ENCODE measurements at regions not wholly inside any gene's neighbourhood (a gene's known extent, or its start where the extent isn't known, plus 50 kb on each side); places are given as distances from the start of the nearest gene placed in this dataset.

GRCh38 chr11:37747121-37747520 lies 1149.1 kb upstream of the RAG2 start:
- Mint-ChIP-seq H3K27ac (ENCODE audit: unreplicated experiment) (no peak overlapping the region), H3K4me3 (ENCODE audit: unreplicated experiment) (no peak overlapping the region), H3K4me1 (ENCODE audit: unreplicated experiment) (no peaks in the 10 kb centered on the region), H3K36me3 (ENCODE audit: low read depth, unreplicated experiment) (no peaks in the 10 kb centered on the region), H3K9me3 (ENCODE audit: unreplicated experiment) (no peaks in the 10 kb centered on the region), H3K27me3 (ENCODE audit: unreplicated experiment) (no peaks in the 10 kb centered on the region)
- TF ChIP-seq, protein P1, sequence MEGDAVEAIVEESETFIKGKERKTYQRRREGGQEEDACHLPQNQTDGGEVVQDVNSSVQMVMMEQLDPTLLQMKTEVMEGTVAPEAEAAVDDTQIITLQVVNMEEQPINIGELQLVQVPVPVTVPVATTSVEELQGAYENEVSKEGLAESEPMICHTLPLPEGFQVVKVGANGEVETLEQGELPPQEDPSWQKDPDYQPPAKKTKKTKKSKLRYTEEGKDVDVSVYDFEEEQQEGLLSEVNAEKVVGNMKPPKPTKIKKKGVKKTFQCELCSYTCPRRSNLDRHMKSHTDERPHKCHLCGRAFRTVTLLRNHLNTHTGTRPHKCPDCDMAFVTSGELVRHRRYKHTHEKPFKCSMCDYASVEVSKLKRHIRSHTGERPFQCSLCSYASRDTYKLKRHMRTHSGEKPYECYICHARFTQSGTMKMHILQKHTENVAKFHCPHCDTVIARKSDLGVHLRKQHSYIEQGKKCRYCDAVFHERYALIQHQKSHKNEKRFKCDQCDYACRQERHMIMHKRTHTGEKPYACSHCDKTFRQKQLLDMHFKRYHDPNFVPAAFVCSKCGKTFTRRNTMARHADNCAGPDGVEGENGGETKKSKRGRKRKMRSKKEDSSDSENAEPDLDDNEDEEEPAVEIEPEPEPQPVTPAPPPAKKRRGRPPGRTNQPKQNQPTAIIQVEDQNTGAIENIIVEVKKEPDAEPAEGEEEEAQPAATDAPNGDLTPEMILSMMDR (IDR thresholded peaks at IDR 0.05; ENCODE audit: unreplicated experiment) = no peak
- no peak for DNase-seq (ENCODE audit: low spot score)

- no peaks in the 10 kb centered on the region for H3K36me3 Mint-ChIP-seq (ENCODE audit: low read depth, unreplicated experiment)
- H3K4me1 Mint-ChIP-seq (ENCODE audit: unreplicated experiment) = no peaks in the 10 kb centered on the region
- no peak for DNase-seq (ENCODE audit: low spot score)
- H3K9me3 Mint-ChIP-seq (ENCODE audit: unreplicated experiment) = peaks cover 5% of the 10 kb centered on the region
- no peak overlapping the region for H3K4me3 Mint-ChIP-seq (ENCODE audit: unreplicated experiment)
- H3K27me3 Mint-ChIP-seq (ENCODE audit: unreplicated experiment) = peaks cover 2% of the 10 kb centered on the region
- no peak overlapping the region for H3K27ac Mint-ChIP-seq (ENCODE audit: unreplicated experiment)
- TF ChIP-seq, protein P1 (IDR thresholded peaks at IDR 0.05; ENCODE audit: unreplicated experiment) = no peak
These were observed 1129.3 kb upstream of the RAG2 start for GRCh38 chr11:37727371-37727770.

DNA sequence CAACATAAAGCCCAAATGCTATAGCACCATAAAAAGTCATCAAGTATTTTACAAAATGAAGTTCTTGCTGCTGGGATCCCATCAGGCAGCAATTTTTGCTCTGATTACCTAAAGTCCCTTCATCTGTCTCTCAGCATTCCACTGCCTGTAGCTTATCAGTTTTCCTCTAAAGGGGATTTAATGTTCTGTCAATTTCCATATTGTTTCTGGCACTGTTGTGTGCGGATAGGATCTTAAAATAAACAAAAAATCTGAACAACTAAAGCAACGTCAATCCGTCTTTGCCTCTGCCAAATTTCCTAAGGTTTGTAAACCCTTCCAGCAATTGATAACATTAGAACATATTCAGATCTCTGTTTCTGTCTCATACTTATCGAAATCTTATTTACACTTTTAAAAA lies 1126.3 kb upstream of the RAG2 start:
- no peaks in the 10 kb centered on the region for H3K4me1 Mint-ChIP-seq (ENCODE audit: unreplicated experiment)
- H3K36me3 Mint-ChIP-seq (ENCODE audit: low read depth, unreplicated experiment) = no peaks in the 10 kb centered on the region
- TF ChIP-seq, protein P1 (IDR thresholded peaks at IDR 0.05; ENCODE audit: unreplicated experiment) = no peak
- DNase-seq (ENCODE audit: low spot score) = no peak
- H3K27me3 Mint-ChIP-seq (ENCODE audit: unreplicated experiment) = peaks cover 2% of the 10 kb centered on the region
- H3K9me3 Mint-ChIP-seq (ENCODE audit: unreplicated experiment) = no peaks in the 10 kb centered on the region
- H3K27ac Mint-ChIP-seq (ENCODE audit: unreplicated experiment) = no peak overlapping the region
- no peak overlapping the region for H3K4me3 Mint-ChIP-seq (ENCODE audit: unreplicated experiment)

GRCh38 chr11:37721485-37721884 lies 1123.4 kb upstream of the RAG2 start:
- Mint-ChIP-seq H3K4me1 (ENCODE audit: unreplicated experiment) (no peaks in the 10 kb centered on the region), H3K4me3 (ENCODE audit: unreplicated experiment) (no peak overlapping the region), H3K27me3 (ENCODE audit: unreplicated experiment) (no peaks in the 10 kb centered on the region), H3K9me3 (ENCODE audit: unreplicated experiment) (no peaks in the 10 kb centered on the region), H3K36me3 (ENCODE audit: low read depth, unreplicated experiment) (no peaks in the 10 kb centered on the region), H3K27ac (ENCODE audit: unreplicated experiment) (no peak overlapping the region)
- TF ChIP-seq, protein P1 (IDR thresholded peaks at IDR 0.05; ENCODE audit: unreplicated experiment) = no peak
- DNase-seq (ENCODE audit: low spot score) = no peak

DNA sequence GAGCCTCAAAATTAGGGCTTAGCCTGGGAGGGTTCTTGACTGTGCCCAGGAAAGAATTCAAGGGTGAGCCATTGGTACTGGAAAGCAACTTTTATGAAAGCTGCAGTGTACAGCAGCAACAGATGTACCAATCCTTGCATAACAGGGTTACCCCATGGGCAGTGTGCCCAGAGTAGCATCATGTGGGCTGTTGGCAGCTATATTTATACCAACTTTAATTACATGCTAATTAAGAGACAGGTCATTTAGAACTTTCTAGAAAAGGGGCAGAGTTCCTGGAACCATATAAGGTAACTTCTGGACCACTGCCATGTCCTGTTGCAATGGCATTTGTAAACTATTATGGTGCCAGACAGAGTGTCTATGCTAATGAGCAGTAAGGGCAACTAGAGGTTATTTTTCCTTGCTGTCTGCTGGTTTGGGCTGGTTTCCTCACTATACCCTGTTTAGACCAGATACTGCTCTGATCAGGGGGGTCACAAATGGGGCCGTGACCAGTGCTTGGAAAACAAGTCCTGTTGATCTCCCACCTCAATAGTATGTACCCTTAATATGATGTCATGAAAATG lies 1120.5 kb upstream of the RAG2 start:
- Mint-ChIP-seq H3K4me1 (ENCODE audit: unreplicated experiment) (no peaks in the 10 kb centered on the region), H3K27ac (ENCODE audit: unreplicated experiment) (no peak overlapping the region), H3K27me3 (ENCODE audit: unreplicated experiment) (no peaks in the 10 kb centered on the region), H3K9me3 (ENCODE audit: unreplicated experiment) (no peaks in the 10 kb centered on the region), H3K4me3 (ENCODE audit: unreplicated experiment) (no peak overlapping the region), H3K36me3 (ENCODE audit: low read depth, unreplicated experiment) (no peaks in the 10 kb centered on the region)
- no peak for DNase-seq (ENCODE audit: low spot score)
- TF ChIP-seq, protein P1 (IDR thresholded peaks at IDR 0.05; ENCODE audit: unreplicated experiment) = no peak
